Stimulated activated naive CD8-positive, alpha-beta T cell treated with anti-CD3 and anti-CD28 coated beads, Interleukin-15, Interleukin-2, amounts not matched to agents 100 ng/mL and 50 ng/mL, for 24 hours (primary cell): ENCODE measurements at regions not wholly inside any gene's neighbourhood (a gene's known extent, or its start where the extent isn't known, plus 50 kb on each side); places are given as distances from the start of the nearest gene placed in this dataset.

Experiments used
- H3K27ac Mint-ChIP-seq: one replicate; pipeline ENCODE4 v1.8.0; 2021; ENCODE audit warnings: mild to moderate bottlenecking, mixed read lengths
- H3K27me3 Mint-ChIP-seq: one replicate; pipeline ENCODE4 v1.8.0; 2021; ENCODE audit warnings: mixed read lengths
- H3K36me3 Mint-ChIP-seq: one replicate; pipeline ENCODE4 v1.8.0; 2021; ENCODE audit warnings: low read depth, mixed read lengths
- H3K4me1 Mint-ChIP-seq: one replicate; pipeline ENCODE4 v1.8.0; 2021; ENCODE audit warnings: low read depth, mixed read lengths
- H3K4me3 Mint-ChIP-seq: one replicate; pipeline ENCODE4 v1.8.0; 2021; ENCODE audit warnings: mild to moderate bottlenecking, mixed read lengths
- H3K9me3 Mint-ChIP-seq: one replicate; pipeline ENCODE4 v1.8.0; 2021; ENCODE audit warnings: mixed read lengths

DNA sequence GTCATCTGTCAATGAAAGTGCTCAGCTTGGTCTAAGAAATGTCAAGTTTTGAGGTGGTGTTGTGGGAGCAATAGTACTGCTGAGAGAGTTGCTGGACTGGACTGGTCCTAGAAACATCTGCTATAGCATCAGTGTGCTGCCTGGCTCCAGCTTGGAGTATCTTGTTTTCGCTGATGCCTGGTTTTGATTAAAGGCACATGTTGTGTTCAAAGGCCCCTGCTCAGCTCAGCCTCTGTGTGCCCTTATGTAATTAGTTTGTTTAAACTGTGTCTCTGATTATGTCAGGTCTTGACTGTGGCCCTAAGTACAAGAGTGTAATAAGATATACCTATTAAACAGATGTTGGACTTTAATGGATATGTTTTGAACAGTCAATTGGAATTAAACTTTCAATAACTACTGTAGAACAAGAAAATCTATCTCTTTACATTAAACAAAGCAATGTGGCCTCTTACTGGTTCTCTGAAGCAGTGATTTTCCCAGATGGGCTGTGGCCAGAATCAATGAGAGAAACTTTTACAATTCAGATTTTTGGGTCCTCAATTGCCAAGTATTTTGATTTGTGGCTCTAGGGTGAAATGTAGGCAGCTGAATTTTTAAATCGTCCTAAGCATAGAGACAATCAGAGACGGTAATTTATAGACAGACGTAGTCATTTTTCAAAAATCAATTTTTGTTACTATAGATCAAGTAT is 668.2 kb downstream of the DHX35 start:
- H3K27ac Mint-ChIP-seq: no peak overlapping the region
- H3K4me3 Mint-ChIP-seq: no peak overlapping the region
- H3K9me3 Mint-ChIP-seq: no peaks in the 10 kb centered on the region
- no peaks in the 10 kb centered on the region for H3K36me3 Mint-ChIP-seq
- no peaks in the 10 kb centered on the region for H3K4me1 Mint-ChIP-seq
- no peaks in the 10 kb centered on the region for H3K27me3 Mint-ChIP-seq

DNA sequence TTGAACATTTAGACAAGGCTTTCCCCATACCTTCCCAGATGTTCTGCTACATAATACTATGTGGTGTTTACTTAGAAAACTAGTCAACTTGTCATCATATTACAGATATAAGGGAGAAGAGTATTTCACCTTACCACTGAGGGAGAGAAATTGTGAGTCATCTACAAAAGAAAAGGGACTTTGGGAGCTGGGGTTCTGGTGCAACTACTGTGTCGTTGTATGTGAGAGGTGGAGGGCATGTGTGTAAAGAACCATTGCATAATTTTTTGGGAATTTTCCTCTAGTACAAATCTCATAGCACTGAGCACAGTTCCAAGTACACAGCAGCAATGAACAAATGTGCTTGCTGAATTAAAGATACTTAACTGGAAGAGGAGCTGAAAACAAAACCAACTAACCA is 665.6 kb downstream of the DHX35 start:
- H3K4me3 Mint-ChIP-seq: no peak overlapping the region
- H3K27ac Mint-ChIP-seq: no peak overlapping the region
- H3K9me3 Mint-ChIP-seq: no peaks in the 10 kb centered on the region
- H3K36me3 Mint-ChIP-seq: no peaks in the 10 kb centered on the region
- H3K27me3 Mint-ChIP-seq: no peaks in the 10 kb centered on the region
- H3K4me1 Mint-ChIP-seq: no peaks in the 10 kb centered on the region

DNA sequence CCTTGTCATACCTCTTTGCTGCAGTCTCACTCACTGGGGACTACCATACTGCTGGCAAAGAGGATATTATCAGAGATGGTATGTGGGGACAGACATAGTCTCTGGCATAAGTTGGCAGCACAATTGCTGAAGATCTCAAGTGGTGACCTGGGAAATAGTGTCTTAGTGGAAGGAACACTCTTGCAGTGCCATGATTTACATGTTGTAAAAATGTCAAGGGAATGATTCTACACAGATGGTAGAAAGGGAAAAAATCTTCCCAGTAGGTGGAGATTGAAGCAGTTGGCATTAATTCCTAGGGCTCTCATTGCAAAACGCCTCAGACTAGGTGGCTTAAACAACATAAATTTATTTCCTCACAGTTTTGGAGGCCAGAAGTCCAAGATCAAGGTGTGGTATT is 662.2 kb downstream of the DHX35 start:
- H3K4me3 Mint-ChIP-seq: no peak overlapping the region
- no peaks in the 10 kb centered on the region for H3K4me1 Mint-ChIP-seq
- no peak overlapping the region for H3K27ac Mint-ChIP-seq
- H3K36me3 Mint-ChIP-seq: no peaks in the 10 kb centered on the region
- H3K9me3 Mint-ChIP-seq: no peaks in the 10 kb centered on the region
- H3K27me3 Mint-ChIP-seq: no peaks in the 10 kb centered on the region

DNA sequence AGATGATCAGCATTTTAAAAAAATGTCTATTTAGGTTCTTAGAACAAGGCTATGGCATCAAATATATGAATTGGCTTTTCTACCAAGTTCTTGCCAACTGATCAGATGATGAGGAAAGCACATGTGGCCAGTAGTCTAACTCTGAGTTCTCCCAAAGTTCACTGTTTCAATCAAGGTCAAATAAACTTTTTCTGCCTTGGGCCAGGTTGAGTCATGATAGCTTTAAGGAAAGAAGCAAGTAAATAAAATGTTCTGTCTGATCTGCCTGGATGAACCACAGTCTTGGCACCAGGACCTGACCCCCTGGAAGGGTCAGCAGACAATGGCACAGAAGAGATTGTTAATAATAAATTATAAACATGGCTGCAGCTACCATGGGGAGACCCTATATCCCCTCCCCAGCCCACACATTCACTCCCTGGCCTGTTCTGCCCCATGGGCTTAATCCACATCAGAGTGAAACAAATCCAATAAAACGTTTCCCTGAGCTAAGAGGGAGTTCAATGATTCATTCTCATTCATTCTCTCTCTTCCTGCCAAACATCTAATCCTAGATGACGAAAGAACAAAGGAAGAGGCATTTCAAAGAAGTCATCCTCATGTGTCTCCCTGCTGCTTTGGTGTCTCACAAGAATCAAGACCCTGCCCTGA is 661.6 kb downstream of the DHX35 start:
- Mint-ChIP-seq H3K27me3 (no peaks in the 10 kb centered on the region), H3K36me3 (no peaks in the 10 kb centered on the region), H3K9me3 (no peaks in the 10 kb centered on the region), H3K27ac (no peak overlapping the region), H3K4me3 (no peak overlapping the region), H3K4me1 (no peaks in the 10 kb centered on the region)

DNA sequence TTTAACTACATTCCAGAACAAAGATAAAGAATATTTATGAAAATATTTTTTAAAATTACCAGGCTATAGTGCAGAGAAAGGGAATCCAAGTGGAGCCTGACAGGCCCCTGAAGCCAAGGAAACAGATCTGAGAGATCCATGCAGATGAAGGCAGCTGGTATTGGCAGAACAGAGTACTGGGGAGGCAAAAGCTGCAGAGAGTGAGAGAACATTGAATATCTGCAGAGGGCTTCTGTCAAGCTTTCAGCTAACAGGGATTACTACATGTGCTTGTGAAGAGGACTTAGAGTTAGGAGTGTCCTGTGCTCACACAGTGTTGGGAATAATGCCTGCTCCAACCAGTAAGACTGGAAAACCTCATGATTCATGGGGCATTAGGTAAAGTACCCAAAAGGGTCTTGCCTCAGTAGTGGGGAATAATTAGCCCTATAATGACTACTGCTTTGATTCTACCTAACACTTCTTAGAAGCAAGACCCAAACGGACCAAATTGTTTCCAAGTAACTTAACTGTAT is 657.2 kb downstream of the DHX35 start:
- peaks cover 3% of the 10 kb centered on the region for H3K27me3 Mint-ChIP-seq
- H3K27ac Mint-ChIP-seq: no peak overlapping the region
- no peaks in the 10 kb centered on the region for H3K9me3 Mint-ChIP-seq
- no peak overlapping the region for H3K4me3 Mint-ChIP-seq
- no peaks in the 10 kb centered on the region for H3K4me1 Mint-ChIP-seq
- H3K36me3 Mint-ChIP-seq: no peaks in the 10 kb centered on the region

DNA sequence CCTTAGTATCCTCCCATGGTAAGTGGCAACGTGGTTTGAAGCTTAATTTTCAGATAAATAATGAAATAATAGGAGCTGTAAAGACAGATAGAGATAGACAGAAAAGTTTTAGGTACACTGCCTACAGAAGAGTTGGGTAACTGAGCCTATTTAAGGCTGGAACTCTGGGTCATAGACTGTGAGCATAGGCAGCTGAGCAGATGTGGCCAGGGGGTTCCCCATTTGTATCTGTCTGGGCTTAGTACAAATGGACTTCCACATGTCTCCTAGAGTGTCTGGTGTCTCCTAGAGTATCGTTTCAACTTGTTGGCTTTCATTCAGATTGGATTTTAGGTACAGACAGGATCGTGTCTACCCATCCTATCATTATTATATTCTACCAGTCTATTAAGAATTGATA is 649.8 kb downstream of the DHX35 start:
- Mint-ChIP-seq H3K27ac (no peak overlapping the region), H3K9me3 (peaks cover 7% of the 10 kb centered on the region), H3K36me3 (no peaks in the 10 kb centered on the region), H3K4me1 (no peaks in the 10 kb centered on the region), H3K27me3 (peaks cover 3% of the 10 kb centered on the region), H3K4me3 (no peak overlapping the region)

DNA sequence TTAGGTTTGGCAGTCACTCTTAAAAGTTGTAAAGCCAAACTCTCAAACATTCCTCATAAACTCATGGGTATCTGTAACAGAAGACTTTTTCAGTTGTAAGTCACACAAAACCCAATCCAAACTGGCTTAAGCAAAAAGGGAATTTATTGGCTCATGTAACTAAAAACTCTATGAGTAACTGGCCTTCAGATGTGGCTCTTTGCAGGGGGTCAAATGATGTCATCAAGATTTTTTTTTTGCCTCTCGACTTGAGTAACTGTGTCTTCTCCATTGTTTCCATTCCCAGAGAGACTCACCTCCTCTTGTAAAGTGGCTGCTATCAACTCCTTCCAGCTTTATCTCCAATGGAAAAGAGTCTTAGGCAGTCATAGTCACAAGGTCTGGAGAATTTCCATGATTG is 645.0 kb downstream of the DHX35 start:
- H3K4me1 Mint-ChIP-seq: no peaks in the 10 kb centered on the region
- no peaks in the 10 kb centered on the region for H3K27me3 Mint-ChIP-seq
- H3K36me3 Mint-ChIP-seq: no peaks in the 10 kb centered on the region
- peaks cover 7% of the 10 kb centered on the region for H3K9me3 Mint-ChIP-seq
- H3K4me3 Mint-ChIP-seq: no peak overlapping the region
- no peak overlapping the region for H3K27ac Mint-ChIP-seq

DNA sequence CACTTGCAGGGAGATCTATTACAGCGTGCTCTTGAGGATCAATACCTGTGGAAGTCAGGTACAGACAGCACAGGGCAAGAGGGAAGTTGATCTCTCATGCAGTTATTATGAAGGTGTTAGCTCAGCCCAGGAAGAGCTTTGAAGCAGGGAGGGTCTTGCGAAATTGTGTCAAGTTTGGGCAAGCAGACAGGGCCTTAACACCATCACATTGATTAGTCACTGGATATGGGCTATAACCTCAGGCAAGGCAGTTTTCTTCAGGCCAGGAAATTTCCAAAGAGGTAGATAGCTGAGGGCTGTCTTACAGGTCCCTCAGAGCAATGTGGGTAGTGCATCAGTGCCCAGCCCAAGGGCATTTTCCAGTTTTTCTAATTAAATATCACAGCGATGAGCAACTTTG is 643.8 kb downstream of the DHX35 start:
- Mint-ChIP-seq H3K9me3 (peaks cover 4% of the 10 kb centered on the region), H3K36me3 (no peaks in the 10 kb centered on the region), H3K4me1 (no peaks in the 10 kb centered on the region), H3K27me3 (no peaks in the 10 kb centered on the region), H3K27ac (no peak overlapping the region), H3K4me3 (no peak overlapping the region)

DNA sequence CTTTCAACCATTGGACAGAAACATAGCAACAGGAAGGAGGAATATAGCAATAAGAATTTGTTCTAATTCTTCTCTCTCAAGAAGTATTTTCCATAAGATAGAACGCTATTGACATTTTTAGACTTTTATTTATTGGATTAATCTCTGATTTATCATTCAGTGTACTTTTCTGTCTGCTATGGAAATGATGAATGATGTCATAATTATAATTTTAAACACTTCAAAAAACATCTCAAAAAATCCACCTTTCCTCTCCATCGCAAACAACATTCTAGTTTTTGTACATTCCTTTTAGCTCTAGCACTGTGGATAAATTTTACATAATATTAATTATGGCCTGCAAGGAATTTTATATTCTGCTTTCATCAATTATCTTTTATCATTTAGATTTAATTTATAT is 643.2 kb downstream of the DHX35 start:
- Mint-ChIP-seq H3K9me3 (peaks cover 4% of the 10 kb centered on the region), H3K36me3 (no peaks in the 10 kb centered on the region), H3K27ac (no peak overlapping the region), H3K27me3 (no peaks in the 10 kb centered on the region), H3K4me3 (no peak overlapping the region), H3K4me1 (no peaks in the 10 kb centered on the region)

DNA sequence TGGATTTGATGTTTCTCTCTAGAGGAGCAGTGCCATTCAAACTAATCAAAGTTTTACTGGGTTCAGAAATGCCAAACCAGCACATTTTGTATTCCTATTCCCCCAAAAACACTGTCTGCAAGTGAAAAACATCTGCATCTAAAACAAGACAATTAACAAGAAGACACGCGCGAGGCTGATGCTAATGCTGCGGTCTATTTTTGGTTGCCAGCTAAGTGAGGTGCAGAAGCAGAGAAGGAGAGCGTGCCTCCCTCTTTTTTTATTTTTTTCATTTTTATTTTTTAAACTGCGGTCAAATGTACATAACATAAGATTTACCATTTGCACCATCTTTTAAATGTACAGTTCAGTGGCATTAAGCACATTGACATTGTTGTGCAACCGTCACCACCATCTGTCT is 641.1 kb downstream of the DHX35 start:
- Mint-ChIP-seq H3K4me1 (no peaks in the 10 kb centered on the region), H3K4me3 (no peak overlapping the region), H3K9me3 (peaks cover 4% of the 10 kb centered on the region), H3K36me3 (no peaks in the 10 kb centered on the region), H3K27ac (no peak overlapping the region), H3K27me3 (no peaks in the 10 kb centered on the region)

DNA sequence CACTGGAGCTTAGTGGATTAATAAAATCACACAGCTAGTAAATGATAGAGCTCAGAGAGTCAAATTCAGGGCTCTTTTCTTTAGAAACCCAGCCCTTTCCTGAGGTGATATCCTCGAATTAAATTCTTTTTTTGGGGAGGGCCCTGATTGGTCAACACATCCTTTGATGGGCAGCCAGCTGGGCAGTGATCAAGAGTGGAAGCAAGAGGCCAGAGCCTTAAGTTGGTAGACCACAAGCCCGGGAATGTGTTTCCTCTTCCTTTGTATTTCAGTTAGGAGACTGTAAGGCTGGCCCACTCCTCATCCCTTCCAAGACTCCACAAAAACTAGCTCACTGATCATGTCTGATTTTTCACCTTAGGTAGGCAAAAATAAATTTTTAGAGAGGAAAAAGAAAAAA is 640.5 kb downstream of the DHX35 start:
- Mint-ChIP-seq H3K27me3 (no peaks in the 10 kb centered on the region), H3K4me3 (no peak overlapping the region), H3K36me3 (no peaks in the 10 kb centered on the region), H3K4me1 (no peaks in the 10 kb centered on the region), H3K9me3 (no peaks in the 10 kb centered on the region), H3K27ac (no peak overlapping the region)

DNA sequence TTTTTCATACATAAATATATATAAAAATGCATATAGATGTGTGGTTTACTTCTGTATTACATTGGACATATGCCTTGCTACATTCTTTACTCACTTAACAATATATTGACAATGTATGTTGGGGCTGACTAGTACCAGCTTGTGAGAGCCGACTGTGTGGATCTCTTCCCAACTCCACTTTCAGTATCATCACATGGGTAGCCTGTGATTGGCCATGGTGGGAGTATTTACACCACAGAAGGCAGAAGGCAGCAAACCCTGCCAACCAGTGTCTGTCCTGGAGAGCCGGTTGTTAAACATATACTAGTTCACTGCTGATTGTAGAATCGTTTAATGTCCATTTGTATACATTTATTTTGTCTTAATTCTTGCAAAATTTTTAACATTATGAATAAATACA is 638.7 kb downstream of the DHX35 start:
- H3K9me3 Mint-ChIP-seq: no peaks in the 10 kb centered on the region
- no peak overlapping the region for H3K27ac Mint-ChIP-seq
- no peak overlapping the region for H3K4me3 Mint-ChIP-seq
- no peaks in the 10 kb centered on the region for H3K36me3 Mint-ChIP-seq
- no peaks in the 10 kb centered on the region for H3K27me3 Mint-ChIP-seq
- H3K4me1 Mint-ChIP-seq: no peaks in the 10 kb centered on the region

DNA sequence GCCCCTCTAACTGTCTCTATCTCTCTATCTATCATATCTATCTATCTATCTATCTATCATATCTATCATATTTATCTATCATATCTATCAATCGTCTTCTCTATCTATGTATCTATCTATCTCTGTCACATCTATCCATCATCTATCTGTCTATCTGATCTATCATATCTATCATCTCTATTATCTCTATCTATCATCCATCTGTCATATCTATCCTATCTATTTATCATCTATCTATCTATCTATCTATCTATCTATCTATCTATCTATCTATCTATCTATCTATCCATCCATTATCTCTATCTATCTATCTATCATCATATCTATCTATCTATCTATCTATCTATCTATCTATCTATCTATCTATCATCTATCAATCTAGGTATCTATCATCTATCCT is 638.0 kb downstream of the DHX35 start:
- H3K36me3 Mint-ChIP-seq: no peaks in the 10 kb centered on the region
- H3K4me3 Mint-ChIP-seq: no peak overlapping the region
- no peaks in the 10 kb centered on the region for H3K4me1 Mint-ChIP-seq
- no peaks in the 10 kb centered on the region for H3K27me3 Mint-ChIP-seq
- H3K27ac Mint-ChIP-seq: no peak overlapping the region
- no peaks in the 10 kb centered on the region for H3K9me3 Mint-ChIP-seq

DNA sequence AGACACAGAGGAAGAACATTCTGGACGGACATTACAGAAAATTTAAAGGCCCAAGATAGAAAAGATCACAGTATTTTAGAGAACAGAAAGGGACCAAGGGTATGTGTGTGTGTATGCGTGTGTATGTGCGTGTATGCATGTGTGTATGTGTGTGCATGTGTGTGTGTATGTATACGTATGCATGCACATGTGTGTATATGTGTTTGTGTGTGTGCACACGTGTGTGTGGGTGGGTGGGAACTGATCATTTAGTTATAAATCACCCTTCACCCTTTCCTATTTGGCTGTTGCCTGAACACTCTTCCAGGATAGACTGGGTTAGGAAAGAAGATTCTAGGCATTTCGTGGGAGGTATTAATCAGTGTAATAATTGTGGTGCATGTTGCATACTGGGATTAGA is 634.4 kb downstream of the DHX35 start:
- Mint-ChIP-seq H3K36me3 (no peaks in the 10 kb centered on the region), H3K9me3 (no peaks in the 10 kb centered on the region), H3K4me3 (no peak overlapping the region), H3K4me1 (no peaks in the 10 kb centered on the region), H3K27ac (no peak overlapping the region), H3K27me3 (no peaks in the 10 kb centered on the region)

DNA sequence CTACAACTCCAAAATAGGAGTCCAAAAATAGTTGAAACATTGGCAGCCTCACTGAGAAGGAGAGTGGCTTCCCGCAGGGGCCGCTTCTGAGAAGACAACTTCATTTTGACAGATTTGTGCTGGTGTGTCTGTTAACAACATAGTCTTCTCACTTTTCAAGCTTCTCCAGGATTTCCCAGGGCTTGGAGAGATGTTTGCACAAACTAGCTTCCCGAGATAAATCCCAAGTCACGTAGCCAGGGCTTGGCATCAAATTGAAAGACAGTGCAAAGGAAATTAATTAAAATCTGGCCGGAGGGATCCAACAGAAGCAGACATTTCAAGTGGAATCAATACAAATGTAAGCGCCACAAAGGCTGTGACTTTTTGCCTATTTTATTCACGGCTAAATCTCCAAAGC is 630.2 kb downstream of the DHX35 start:
- no peaks in the 10 kb centered on the region for H3K4me1 Mint-ChIP-seq
- H3K27ac Mint-ChIP-seq: no peak overlapping the region
- H3K27me3 Mint-ChIP-seq: peaks cover 4% of the 10 kb centered on the region
- no peak overlapping the region for H3K4me3 Mint-ChIP-seq
- no peaks in the 10 kb centered on the region for H3K36me3 Mint-ChIP-seq
- H3K9me3 Mint-ChIP-seq: no peaks in the 10 kb centered on the region
